HG02884 (cell line): ENCODE measurements at regions not wholly inside any gene's neighbourhood (a gene's known extent, or its start where the extent isn't known, plus 50 kb on each side); places are given as distances from the start of the nearest gene placed in this dataset.

Experiments
- ATAC-seq: cut with Tn5 transposase; IDR thresholded peaks from one replicate; pipeline ENCODE4 v1.9.1; 2021; ENCODE audit warnings: mild to moderate bottlenecking, moderate library complexity; ENCODE audit not compliant: unreplicated experiment

GRCh38 chr11:122355968-122356367 is 240.0 kb upstream of the BLID start:
- ATAC-seq, result no peak

- ATAC-seq, result no peak
Observed at GRCh38 chr11:122354025-122354697, 238.1 kb upstream of the BLID start.

- ATAC-seq, result no peak
Observed at GRCh38 chr11:122353561-122353960, 237.5 kb upstream of the BLID start.

- no peak for ATAC-seq
Observed at GRCh38 chr11:122348659-122349409, 232.8 kb upstream of the BLID start.

- no peak for ATAC-seq
Observed at GRCh38 chr11:122346006-122346405, 230.0 kb upstream of the BLID start.

GRCh38 chr11:122345586-122345985 is 229.6 kb upstream of the BLID start:
- no peak for ATAC-seq

- no peak for ATAC-seq
Observed at GRCh38 chr11:122344215-122344614, 228.2 kb upstream of the BLID start.

- ATAC-seq, result no peak
Observed at GRCh38 chr11:122343210-122343609, 227.2 kb upstream of the BLID start.

GRCh38 chr11:122342089-122342744 is 226.2 kb upstream of the BLID start:
- ATAC-seq, result no peak

GRCh38 chr11:122341477-122341876 is 225.5 kb upstream of the BLID start:
- no peak for ATAC-seq

- ATAC-seq, result no peak
Observed at GRCh38 chr11:122340607-122341290, 224.7 kb upstream of the BLID start.

GRCh38 chr11:122339436-122340060 is 223.5 kb upstream of the BLID start:
- ATAC-seq, result no peak

- no peak for ATAC-seq
Observed at GRCh38 chr11:122337704-122338103, 221.7 kb upstream of the BLID start.

GRCh38 chr11:122337241-122337640 is 221.2 kb upstream of the BLID start:
- no peak for ATAC-seq

GRCh38 chr11:122336706-122337105 is 220.7 kb upstream of the BLID start:
- ATAC-seq, result no peak

- ATAC-seq, result no peak
Observed at GRCh38 chr11:122334546-122335339, 218.7 kb upstream of the BLID start.

- ATAC-seq, result no peak
Observed at GRCh38 chr11:122333467-122333866, 217.5 kb upstream of the BLID start.

- no peak for ATAC-seq
Observed at GRCh38 chr11:122331079-122331478, 215.1 kb upstream of the BLID start.

- no peak for ATAC-seq
Observed at GRCh38 chr11:122330279-122330965, 214.4 kb upstream of the BLID start.

- no peak for ATAC-seq
Observed at GRCh38 chr11:122327528-122327927, 211.5 kb upstream of the BLID start.
